Anterior cingulate cortex (tissue), 58 donors: ENCODE measurements at regions not wholly inside any gene's neighbourhood (a gene's known extent, or its start where the extent isn't known, plus 50 kb on each side); places are given as distances from the start of the nearest gene placed in this dataset.
"Not testable (repeated sequence)": the region's sequence is repeated elsewhere in the genome, so short reads cannot be mapped to it uniquely, and the experiment has no call there.

ENCODE experiments used
- DNase-seq, 58 donors: peaks; one replicate each; lab custom pipeline; 2025; lab: John Stamatoyannopoulos, UW

- no peak for DNase-seq
These were observed 231.1 kb upstream of the ZNF804A start for GRCh38 chr2:184367211-184367610.

DNA sequence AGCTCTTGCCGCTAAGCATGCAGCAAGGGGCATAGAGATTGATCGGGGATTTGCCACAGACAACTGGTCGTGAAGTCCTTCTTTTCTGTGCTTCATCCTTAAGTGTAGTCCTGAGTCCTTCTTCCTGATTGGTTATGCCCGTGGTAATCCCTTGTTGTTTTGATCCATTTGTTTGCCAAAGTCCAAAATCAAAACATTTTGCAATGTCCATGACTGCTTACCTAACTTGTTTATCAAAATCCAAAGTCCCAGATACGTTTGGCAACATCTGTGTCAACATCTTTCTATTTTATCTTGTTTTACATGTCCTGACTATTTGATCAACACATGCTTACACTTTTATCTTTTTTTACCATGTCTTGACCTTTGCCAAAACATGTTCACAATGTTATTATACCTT, 229.0 kb upstream of the ZNF804A start:
- DNase-seq, result no peak

DNA sequence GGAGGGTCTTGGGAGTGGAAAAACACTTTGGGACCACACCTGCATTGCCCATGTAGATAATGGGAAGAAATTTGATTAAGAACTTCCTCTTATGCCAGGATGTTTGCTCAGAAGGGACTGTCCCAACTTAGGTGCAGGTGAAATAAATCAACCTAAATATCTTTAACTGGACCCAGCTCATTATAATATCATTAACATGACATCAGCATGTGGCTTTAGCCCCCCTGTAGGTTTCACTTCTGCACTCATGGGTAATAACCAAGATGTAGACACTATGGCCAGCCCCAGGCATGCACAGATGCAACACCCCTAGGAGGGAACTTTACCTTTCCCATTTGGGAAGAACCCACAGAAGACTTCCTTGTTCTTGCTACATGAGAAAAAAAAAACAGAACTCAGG, 227.4 kb upstream of the ZNF804A start:
- no peak for DNase-seq

GRCh38 chr2:184371641-184372040, 226.7 kb upstream of the ZNF804A start:
- DNase-seq, result no peak

- DNase-seq, result no peak
These were observed 225.8 kb upstream of the ZNF804A start for GRCh38 chr2:184372484-184372883.

DNA sequence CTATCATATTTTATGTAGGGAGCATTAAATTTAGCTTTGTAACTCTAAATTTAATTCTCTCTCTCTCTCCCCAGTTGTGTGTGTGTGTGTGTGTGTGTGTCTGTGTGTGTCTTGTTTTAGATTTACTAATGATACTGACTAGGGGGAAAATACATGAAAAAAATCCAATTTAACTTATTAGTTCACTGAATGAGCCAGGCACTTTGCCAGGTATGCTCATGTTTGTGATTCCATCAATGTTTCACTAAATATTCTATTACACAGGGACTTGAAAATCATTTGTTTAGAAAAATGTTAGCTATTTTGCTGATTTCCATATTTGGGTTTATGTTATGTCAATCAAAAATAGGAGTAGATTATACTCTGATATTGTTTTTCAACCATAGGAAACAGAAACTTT, 203.7 kb upstream of the ZNF804A start:
- DNase-seq, result no peak

DNA sequence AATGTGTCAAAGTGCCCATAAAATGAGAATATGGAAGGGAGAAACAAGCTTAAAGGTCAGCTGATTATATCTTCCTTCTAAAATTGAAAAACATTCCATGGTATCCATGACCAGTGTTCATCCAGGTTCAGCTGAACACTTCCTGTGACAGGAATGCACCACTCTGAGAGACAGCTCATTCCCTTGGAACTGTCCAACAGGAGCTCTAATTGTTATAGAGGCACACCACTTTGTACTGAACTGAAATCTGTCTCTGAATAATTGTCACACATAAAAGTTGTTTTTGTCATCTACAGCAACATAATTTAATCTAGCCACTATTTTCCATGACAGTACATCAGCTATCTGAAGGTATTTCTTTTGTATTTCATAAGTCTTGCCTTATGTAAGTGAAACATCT, 195.9 kb upstream of the ZNF804A start:
- DNase-seq, result no peak

DNA sequence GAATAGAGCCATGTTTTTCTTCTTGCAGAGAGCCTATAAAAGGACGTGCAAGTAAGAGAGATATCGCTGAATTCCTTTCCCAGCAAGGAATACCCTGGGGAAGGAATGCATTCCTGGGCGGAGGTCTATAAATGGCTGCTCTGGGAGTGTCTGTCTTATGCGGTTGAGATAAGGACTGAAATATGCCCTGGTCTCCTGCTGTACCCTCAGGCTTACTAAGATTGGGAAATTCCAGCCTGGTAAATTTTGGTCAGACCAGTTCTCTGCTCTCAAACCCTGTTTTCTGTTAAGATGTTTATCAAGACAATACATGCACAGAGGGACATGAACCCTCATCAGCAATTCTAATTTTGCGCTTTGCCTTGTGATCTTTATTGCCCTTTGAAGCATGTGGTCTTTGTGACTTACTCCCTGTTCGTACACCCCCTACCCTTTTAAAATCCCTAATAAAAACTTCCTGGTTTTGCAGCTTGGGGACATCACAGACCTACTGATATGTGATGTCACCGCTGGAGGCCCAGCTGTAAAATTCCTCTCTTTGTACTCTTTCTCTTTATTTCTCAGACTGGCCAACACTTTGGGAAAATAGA, 191.2 kb upstream of the ZNF804A start:
- not testable (repeated sequence) for DNase-seq

- no peak for DNase-seq
These were observed 188.2 kb upstream of the ZNF804A start for GRCh38 chr2:184410160-184410559.

- no peak for DNase-seq
These were observed 185.1 kb upstream of the ZNF804A start for GRCh38 chr2:184413221-184413620.

DNA sequence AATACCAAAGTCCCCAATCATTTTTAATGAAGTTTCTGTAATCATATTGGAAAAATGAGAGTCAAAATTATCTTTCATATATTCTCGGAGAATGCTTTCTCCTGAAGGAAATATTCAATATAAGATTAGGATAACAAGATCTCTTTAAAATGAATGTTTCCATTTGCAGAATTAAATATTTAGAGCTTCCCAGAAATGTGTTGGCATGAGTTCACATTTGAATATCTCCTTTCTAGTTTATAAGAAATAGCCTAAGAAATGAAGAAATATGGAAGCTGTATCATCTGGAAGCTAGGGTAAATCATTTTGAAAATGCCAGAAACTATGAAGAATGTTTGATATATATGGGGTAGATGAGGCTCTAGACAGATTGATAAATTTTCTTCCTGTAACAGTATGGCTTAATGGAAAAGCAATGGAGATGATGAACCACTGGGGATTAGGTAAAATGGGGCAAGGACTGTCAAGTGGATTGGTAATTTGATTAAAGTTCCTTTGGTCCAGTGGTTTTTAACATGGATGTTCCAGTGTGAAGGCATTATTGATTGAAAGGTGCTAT, 184.6 kb upstream of the ZNF804A start:
- no peak for DNase-seq

DNA sequence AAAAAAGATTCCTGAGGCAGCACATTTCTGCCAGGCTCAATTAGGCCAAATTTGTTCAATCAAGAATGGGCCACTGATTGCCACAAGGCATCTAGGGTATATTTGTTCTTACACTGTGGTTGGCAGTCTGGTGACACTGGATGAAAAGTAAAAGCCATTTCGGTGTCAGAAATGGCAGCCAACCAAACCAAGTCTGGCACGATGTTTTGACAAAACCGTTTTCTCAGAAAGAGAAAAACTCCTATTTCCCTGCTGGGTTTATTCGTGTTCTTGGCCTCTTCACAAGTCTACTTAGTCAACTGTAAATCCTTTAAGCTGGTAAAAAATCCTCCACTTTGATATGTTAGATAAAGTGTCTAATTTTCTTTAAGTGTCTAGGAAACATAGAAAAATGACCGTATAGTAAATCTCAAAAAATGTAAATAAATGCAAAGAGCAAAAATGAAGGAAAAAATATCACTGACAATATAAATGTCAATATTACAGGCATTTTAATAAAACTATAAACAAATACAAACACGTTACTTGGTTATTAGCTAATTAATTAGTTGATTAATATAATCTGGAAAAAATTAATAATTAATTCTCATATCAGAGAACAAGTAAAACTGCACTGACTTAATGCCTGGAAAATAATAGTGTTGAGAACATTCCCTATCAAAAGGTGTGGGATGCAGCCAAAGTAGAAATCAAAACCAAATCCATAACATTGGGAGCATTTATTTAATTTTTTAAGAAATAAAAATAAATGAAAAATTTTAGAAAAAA, 182.0 kb upstream of the ZNF804A start:
- peak in 9 of 58 donors; percentile 2 to 24 (median 10) for DNase-seq

- DNase-seq, result no peak
These were observed 178.6 kb upstream of the ZNF804A start for GRCh38 chr2:184419744-184420143.

- not testable (repeated sequence) for DNase-seq
These were observed 176.9 kb upstream of the ZNF804A start for GRCh38 chr2:184421456-184421855.

- DNase-seq, result no peak
These were observed 173.2 kb upstream of the ZNF804A start for GRCh38 chr2:184425083-184425482.

DNA sequence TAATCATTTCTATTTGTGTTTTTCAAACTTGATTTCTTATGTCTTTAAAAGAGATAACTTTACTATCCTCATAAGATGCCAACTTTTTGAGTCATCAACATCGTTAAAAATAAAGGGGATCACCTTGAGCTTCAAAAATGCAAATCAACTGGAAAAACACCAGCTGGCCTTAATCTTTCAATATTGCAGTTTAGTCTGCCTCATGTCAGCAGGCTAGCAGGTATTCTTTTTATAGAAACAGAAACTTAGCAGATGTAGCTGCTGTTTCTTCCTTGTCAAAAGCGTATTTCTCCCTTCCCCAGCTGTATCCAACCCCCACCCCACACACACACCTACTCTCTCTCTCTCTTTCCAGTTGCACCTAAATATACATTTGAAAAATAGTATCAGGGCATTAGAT, 154.1 kb upstream of the ZNF804A start:
- DNase-seq, result no peak

GRCh38 chr2:184444623-184445223, 153.6 kb upstream of the ZNF804A start:
- DNase-seq, result no peak

- no peak for DNase-seq
These were observed 148.6 kb upstream of the ZNF804A start for GRCh38 chr2:184449760-184450159.

DNA sequence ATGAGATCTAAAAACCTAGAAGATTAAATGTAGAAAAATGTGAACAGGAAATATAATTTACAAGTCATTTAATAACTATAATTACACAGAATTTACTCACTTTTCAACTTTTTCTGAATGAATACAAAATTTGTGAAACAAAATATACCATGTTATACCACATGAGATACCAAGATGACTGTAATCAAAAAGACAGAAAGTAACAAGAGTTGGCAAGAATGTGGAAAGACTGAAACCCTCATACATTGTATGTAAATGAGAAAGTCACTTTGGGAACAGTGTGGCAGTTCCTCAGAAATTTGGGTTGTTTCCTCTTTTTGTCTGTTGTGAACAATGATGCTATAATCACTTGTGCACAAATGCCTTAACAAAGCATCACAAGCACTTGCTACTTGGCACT, 145.4 kb upstream of the ZNF804A start:
- no peak for DNase-seq

DNA sequence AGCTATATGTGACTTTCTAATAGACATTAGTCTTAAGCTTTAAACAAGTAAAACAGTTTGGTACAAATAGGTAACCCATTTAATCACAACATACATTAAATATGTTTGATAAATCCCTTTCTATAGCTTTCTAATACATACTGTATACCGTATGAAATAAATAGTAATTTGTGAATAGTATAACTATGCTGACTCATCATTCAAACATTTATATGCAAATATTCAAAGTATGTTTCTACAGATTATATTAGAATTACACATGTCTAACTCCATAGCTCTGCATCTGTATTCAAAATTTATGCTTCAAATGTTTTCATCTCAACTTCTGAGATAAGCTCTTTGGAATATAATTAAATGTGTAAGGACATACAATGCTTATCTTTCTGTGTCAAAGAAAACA, 142.7 kb upstream of the ZNF804A start:
- DNase-seq, result no peak

GRCh38 chr2:184456693-184457092, 141.6 kb upstream of the ZNF804A start:
- DNase-seq, result not testable (repeated sequence)
